ENCODE measurements at regions not wholly inside any gene's neighbourhood (a gene's known extent, or its start where the extent isn't known, plus 50 kb on each side); places are given as distances from the start of the nearest gene placed in this dataset.

- TF ChIP-seq REST (IDR thresholded peaks at IDR 0.05; ENCODE audit: insufficient read depth in 1 of 2, low read depth in 2 of 2, low read length in 2 of 2) (no peak), POLR2AphosphoS5 (IDR thresholded peaks at IDR 0.05; ENCODE audit: low read depth, low read length) (no peak), FOXP2 (optimal IDR thresholded peaks at IDR 0.05; ENCODE audit: borderline replicate concordance, extremely low read depth, extremely low read length, insufficient read depth) (no peak)
These were observed 277.1 kb upstream of the ECI2 start for GRCh38 chr6:4412488-4412887.

DNA sequence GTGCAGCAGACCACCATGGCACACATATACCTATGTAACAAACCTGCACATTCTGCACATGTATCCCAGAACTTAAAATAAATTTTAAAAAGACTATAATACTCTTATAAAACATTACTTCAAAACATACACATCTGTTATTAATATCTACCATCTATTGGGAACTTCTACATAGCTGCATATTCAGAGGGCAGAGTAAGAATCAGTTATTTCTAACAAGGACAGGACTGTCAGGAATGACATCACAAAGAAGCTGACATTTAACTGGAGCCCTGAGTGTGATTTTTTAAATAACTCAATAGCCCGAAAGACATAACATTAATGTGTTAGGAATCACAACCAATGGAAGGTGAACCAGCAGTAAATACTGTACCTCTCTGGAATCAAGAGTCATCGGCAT is 276.7 kb upstream of the ECI2 start:
- no peak for TF ChIP-seq TAF1 (IDR thresholded peaks at IDR 0.05; ENCODE audit: borderline replicate concordance, insufficient read depth, low read length)
- no peak for TF ChIP-seq FOXP2 (optimal IDR thresholded peaks at IDR 0.05; ENCODE audit: borderline replicate concordance, extremely low read depth, extremely low read length, insufficient read depth)
- TF ChIP-seq REST (IDR thresholded peaks at IDR 0.05; ENCODE audit: insufficient read depth in 1 of 2, low read depth in 2 of 2, low read length in 2 of 2) = no peak
- no peak for TF ChIP-seq SIN3A (IDR thresholded peaks at IDR 0.05; ENCODE audit: borderline replicate concordance, insufficient read depth, low read length)
- no peak for TF ChIP-seq POLR2AphosphoS5 (IDR thresholded peaks at IDR 0.05; ENCODE audit: low read depth, low read length)

DNA sequence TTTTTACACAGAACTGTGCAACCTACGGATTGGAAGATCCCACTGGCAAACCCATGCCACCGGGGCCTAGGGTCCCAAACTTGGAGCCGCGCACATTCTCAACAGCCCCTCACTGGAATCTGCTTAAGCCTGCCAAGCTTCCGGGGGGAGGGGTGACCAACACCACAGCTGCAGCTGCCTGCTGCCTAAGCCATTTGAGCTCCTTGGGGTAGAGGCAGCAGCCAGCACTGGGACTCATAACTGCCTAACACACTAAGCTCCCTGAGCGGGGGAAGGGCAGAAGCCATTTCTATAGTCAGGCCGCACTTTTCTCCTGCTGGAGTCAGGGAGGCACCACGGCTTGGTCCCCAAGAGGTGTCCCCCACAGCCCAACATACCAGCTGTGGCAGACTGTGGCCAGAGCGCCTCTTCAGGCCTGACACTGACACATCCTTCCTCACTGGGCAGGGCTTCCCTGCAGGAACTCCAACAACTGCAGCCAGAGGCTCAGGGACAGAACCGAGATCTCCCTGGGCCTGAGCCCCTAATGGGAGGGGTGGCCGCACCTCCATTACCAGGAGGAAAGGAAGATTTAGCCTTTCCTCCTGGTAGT is 270.3 kb upstream of the ECI2 start:
- TF ChIP-seq POLR2AphosphoS5 (IDR thresholded peaks at IDR 0.05; ENCODE audit: low read depth, low read length) (no peak), FOXP2 (optimal IDR thresholded peaks at IDR 0.05; ENCODE audit: borderline replicate concordance, extremely low read depth, extremely low read length, insufficient read depth) (no peak), SIN3A (IDR thresholded peaks at IDR 0.05; ENCODE audit: borderline replicate concordance, insufficient read depth, low read length) (no peak), TAF1 (IDR thresholded peaks at IDR 0.05; ENCODE audit: borderline replicate concordance, insufficient read depth, low read length) (no peak), REST (IDR thresholded peaks at IDR 0.05; ENCODE audit: insufficient read depth in 1 of 2, low read depth in 2 of 2, low read length in 2 of 2) (no peak)

DNA sequence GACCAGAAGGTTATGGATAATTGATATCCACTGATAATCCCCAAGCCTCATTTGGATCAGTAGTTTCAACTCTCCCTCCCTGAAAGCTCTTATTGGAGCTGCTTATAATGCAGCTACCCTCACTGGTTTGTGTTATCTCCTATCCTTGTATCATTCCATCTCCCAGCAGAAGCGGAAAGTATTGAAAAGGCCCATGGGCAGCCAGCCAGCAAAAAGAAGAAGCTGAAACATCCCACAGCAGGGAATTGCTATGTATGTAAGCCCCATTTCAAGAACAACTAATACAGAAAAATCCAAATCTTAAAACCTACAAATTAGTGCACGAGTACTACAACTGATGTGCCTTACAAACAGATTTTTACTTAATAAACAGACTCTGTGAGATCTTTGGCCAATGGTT is 269.0 kb upstream of the ECI2 start:
- TF ChIP-seq POLR2AphosphoS5 (IDR thresholded peaks at IDR 0.05; ENCODE audit: low read depth, low read length) = no peak
- TF ChIP-seq TAF1 (IDR thresholded peaks at IDR 0.05; ENCODE audit: borderline replicate concordance, insufficient read depth, low read length) = no peak
- TF ChIP-seq SIN3A (IDR thresholded peaks at IDR 0.05; ENCODE audit: borderline replicate concordance, insufficient read depth, low read length) = no peak
- no peak for TF ChIP-seq REST (IDR thresholded peaks at IDR 0.05; ENCODE audit: insufficient read depth in 1 of 2, low read depth in 2 of 2, low read length in 2 of 2)

DNA sequence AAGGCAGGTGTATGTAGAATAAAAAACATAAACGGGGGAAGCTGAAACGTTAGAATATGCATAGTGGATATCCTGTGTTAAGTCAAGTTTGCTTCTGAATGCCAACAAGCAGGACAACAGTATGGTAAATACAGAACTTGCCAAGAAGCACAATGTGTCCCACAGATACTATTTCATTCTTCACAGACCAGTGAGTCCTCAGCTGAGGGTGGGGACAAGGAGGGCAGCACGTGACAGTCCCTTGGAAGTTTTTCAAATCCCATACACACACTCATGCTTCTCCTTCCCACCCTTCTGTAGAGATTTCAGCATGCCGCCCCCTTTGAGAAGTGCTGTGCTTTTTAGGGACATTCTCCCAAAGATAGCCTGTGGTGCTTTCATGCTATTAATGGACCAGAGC is 268.5 kb upstream of the ECI2 start:
- TF ChIP-seq TAF1 (IDR thresholded peaks at IDR 0.05; ENCODE audit: borderline replicate concordance, insufficient read depth, low read length) (no peak), SIN3A (IDR thresholded peaks at IDR 0.05; ENCODE audit: borderline replicate concordance, insufficient read depth, low read length) (no peak), POLR2AphosphoS5 (IDR thresholded peaks at IDR 0.05; ENCODE audit: low read depth, low read length) (no peak), REST (IDR thresholded peaks at IDR 0.05; ENCODE audit: insufficient read depth in 1 of 2, low read depth in 2 of 2, low read length in 2 of 2) (no peak), FOXP2 (optimal IDR thresholded peaks at IDR 0.05; ENCODE audit: borderline replicate concordance, extremely low read depth, extremely low read length, insufficient read depth) (no peak)

All from PFSK-1 (cell line).